ENCODE measurements at regions not wholly inside any gene's neighbourhood (a gene's known extent, or its start where the extent isn't known, plus 50 kb on each side); places are given as distances from the start of the nearest gene placed in this dataset.

GRCh38 chr5:118052503-118052902 lies 935.8 kb downstream of the DTWD2 start:
- intact Hi-C loops (cut with DNase I) = no loop called here
- DNase-seq (ENCODE audit: low spot score) (no peak), ATAC-seq (no peak)

- no peak for DNase-seq (ENCODE audit: low spot score)
- intact Hi-C loops (cut with DNase I) = no loop called here
- no peak for ATAC-seq
Observed at GRCh38 chr5:118044169-118044568, 944.2 kb downstream of the DTWD2 start.

GRCh38 chr5:118043531-118043930 lies 944.8 kb downstream of the DTWD2 start:
- DNase-seq (ENCODE audit: low spot score) = no peak

GRCh38 chr5:118042076-118042475 lies 946.3 kb downstream of the DTWD2 start:
- ATAC-seq (no peak), DNase-seq (ENCODE audit: low spot score) (no peak)
- intact Hi-C loops (cut with DNase I) = no loop called here

More at GRCh38 chr5:118043531-118043930, 944.8 kb downstream of the DTWD2 start:
- ATAC-seq = no peak
- intact Hi-C loops (cut with DNase I) = no loop called here

GRCh38 chr5:118040496-118040895 lies 947.9 kb downstream of the DTWD2 start:
- no peak for ATAC-seq
- no peak for DNase-seq (ENCODE audit: low spot score)
- intact Hi-C loops (cut with DNase I) = no loop called here

- intact Hi-C loops (cut with DNase I) = no loop called here
- no peak for DNase-seq (ENCODE audit: low spot score)
- ATAC-seq = no peak
Observed at GRCh38 chr5:118033686-118034338, 954.5 kb downstream of the DTWD2 start.

GRCh38 chr5:118029807-118030206 lies 958.5 kb downstream of the DTWD2 start:
- ATAC-seq = no peak
- intact Hi-C loops (cut with DNase I) = no loop called here
- no peak for DNase-seq (ENCODE audit: low spot score)

GRCh38 chr5:118022062-118022461 lies 966.3 kb downstream of the DTWD2 start:
- intact Hi-C loops (cut with DNase I) = no loop called here
- DNase-seq (ENCODE audit: low spot score) = no peak
- no peak for ATAC-seq

- DNase-seq (ENCODE audit: low spot score) (no peak), ATAC-seq (no peak)
- intact Hi-C loops (cut with DNase I) = no loop called here
Observed at GRCh38 chr5:118017536-118017935, 970.8 kb downstream of the DTWD2 start.

GRCh38 chr5:118016396-118016795 lies 972.0 kb downstream of the DTWD2 start:
- no peak for ATAC-seq
- intact Hi-C loops (cut with DNase I) = no loop called here
- no peak for DNase-seq (ENCODE audit: low spot score)

GRCh38 chr5:118015511-118015910 lies 972.8 kb downstream of the DTWD2 start:
- no peak for DNase-seq (ENCODE audit: low spot score)
- intact Hi-C loops (cut with DNase I) = no loop called here
- no peak for ATAC-seq

- ATAC-seq (no peak), DNase-seq (ENCODE audit: low spot score) (no peak)
- intact Hi-C loops (cut with DNase I) = no loop called here
Observed at GRCh38 chr5:118009741-118010297, 978.5 kb downstream of the DTWD2 start.

- DNase-seq (ENCODE audit: low spot score) (no peak), ATAC-seq (no peak)
- intact Hi-C loops (cut with DNase I) = no loop called here
Observed at GRCh38 chr5:118008779-118009178, 979.6 kb downstream of the DTWD2 start.

GRCh38 chr5:118007262-118007661 lies 981.1 kb downstream of the DTWD2 start:
- ATAC-seq (no peak), DNase-seq (ENCODE audit: low spot score) (no peak)
- intact Hi-C loops (cut with DNase I) = no loop called here

- ATAC-seq (no peak), DNase-seq (ENCODE audit: low spot score) (no peak)
- intact Hi-C loops (cut with DNase I) = no loop called here
Observed at GRCh38 chr5:118006219-118006618, 982.1 kb downstream of the DTWD2 start.

- DNase-seq (ENCODE audit: low spot score) (no peak), ATAC-seq (no peak)
- intact Hi-C loops (cut with DNase I) = no loop called here
Observed at GRCh38 chr5:117999939-118000549, 988.3 kb downstream of the DTWD2 start.

- ATAC-seq (no peak), DNase-seq (ENCODE audit: low spot score) (no peak)
- intact Hi-C loops (cut with DNase I) = no loop called here
Observed at GRCh38 chr5:117982691-117983090, 1005.7 kb downstream of the DTWD2 start.

GRCh38 chr5:117973785-117974184 lies 1014.6 kb downstream of the DTWD2 start:
- DNase-seq (ENCODE audit: low spot score) = no peak
- ATAC-seq = no peak
- intact Hi-C loops (cut with DNase I) = no loop called here

GRCh38 chr5:117955831-117956230 lies 1032.5 kb downstream of the DTWD2 start:
- intact Hi-C loops (cut with DNase I) = no loop called here
- no peak for DNase-seq (ENCODE audit: low spot score)

GRCh38 chr5:117954331-117954730 lies 1034.0 kb downstream of the DTWD2 start:
- ATAC-seq = no peak
- no peak for DNase-seq (ENCODE audit: low spot score)
- intact Hi-C loops (cut with DNase I) = no loop called here

More at GRCh38 chr5:117955831-117956230, 1032.5 kb downstream of the DTWD2 start:
- ATAC-seq = no peak

GRCh38 chr5:117953272-117953671 lies 1035.1 kb downstream of the DTWD2 start:
- intact Hi-C loops (cut with DNase I) = no loop called here
- DNase-seq (ENCODE audit: low spot score) (no peak), ATAC-seq (no peak)

Data from sciatic nerve (tissue), 2 donors.